NOMO-1 treated with dmso at 0.1 percent for 144 hours (cell line): ENCODE measurements at regions not wholly inside any gene's neighbourhood (a gene's known extent, or its start where the extent isn't known, plus 50 kb on each side); places are given as distances from the start of the nearest gene placed in this dataset.

ENCODE experiments used
- DNase-seq: peaks from one replicate; lab custom pipeline; 2025; ENCODE audit not compliant: unreplicated experiment; lab: John Stamatoyannopoulos, UW

DNA sequence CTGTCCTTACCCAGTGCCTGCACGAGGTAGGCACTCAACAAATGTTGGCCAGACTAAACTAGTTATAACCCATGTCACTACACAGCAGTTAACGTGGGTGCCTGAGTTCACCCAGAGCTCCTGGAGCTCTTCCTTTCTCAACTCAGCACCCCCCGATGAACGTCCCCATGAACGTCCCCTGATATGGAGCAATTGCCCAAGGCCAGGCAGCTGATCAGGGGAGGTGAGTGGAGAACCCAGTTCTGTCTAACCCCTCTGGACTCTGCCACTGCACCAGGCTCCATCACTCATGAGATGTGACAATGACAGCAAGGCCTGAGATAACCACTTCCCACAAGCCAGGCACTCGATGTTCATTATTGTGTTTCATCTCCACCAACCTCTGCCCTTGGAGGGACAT lies 199.0 kb downstream of the BCL11B start:
- no peak for DNase-seq

DNA sequence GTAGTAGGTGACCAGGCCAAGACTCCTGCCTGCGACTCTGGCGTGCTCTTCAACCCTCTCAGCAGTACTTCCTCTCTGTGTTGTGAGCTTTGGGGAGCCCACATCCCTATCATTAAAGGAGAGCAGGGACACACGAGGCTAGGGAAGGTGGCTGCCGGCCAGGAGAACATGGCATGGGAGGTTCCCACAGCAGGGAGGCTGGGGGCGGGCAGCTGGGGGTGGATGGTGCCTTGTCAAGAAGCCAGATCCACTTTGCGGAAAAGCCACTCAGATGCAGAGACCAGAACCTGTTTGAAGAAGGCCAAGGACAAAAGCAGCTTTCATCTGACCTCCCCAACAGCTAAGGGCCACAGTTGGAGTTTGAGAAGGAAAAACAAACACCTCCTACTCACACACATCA lies 198.6 kb downstream of the BCL11B start:
- no peak for DNase-seq

- DNase-seq = peak; percentile 80
Measured at GRCh38 chr14:99075061-99075460, 196.9 kb downstream of the BCL11B start.

- DNase-seq = peak; percentile 65
Measured at GRCh38 chr14:99075771-99076375, 196.1 kb downstream of the BCL11B start.

- DNase-seq = peak; percentile 70
Measured at GRCh38 chr14:99077076-99077843, 194.7 kb downstream of the BCL11B start.

DNA sequence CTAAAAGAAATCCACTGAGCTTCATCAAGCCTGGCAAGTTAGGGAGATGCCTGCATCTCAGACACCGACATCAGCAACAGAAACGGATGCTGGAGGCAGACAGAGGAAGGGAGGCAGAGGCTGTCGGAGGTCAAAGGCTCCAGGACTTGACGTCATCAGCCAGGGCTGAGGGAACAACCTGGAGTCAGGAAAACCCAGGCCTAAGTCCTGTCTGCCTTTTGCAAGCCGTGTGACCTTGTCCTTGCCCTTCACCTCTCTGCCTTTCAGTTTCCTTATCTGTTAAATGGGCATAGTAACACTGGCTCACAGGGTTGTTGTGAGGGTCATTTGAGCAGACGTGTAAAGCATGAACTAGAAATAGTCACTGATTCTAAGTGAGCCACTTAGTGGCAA lies 194.2 kb downstream of the BCL11B start:
- no peak for DNase-seq

DNA sequence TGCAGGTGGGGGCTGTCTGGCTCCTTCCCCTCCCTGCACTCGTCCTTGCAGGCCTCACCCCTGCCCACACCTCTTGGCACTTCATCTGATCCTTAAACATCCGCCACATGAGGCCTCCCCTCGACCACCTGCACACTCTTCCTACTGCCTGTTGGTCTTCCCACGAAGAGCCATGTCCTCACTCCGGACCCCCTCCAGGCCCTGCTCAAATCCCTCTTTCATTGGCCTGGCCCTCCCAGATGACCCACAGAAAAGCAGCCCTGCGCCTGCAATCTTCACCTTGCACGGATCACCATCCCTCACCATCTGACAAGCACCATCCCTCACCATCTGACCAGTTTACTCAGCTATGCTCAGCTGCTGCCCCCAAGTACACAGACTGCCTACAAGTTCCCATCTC lies 193.6 kb downstream of the BCL11B start:
- DNase-seq = no peak

DNA sequence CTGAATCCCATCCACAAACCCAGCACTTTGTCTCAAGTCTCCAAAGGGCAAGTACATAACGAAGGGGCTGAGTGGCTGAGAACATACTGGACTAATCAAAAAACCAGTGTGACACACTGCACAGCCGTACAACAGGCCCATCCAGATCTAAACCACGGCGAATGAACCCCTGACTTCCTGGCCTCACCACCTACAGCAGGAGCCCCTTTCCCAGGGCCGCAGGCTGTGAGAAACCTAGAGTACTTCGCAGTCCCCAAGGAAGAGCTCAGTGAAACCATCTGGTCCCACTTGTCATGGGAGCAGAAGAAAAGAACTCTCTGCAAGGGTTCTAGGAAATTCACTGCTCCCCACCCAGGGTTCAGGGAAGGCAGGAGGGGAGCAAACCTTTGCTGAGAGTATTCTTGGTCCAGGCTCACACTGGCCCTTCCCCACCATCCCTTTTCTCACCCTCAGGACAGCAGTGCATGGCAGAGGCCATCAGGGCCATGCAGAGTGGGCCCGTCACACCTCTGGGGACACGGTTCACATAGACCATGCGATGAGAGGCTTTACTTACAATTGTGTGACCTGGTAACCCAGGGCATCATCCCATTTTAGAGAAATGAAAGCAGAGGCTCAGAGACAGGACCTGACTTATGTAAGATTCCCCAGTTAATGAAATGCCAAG lies 192.8 kb downstream of the BCL11B start:
- no peak for DNase-seq

DNA sequence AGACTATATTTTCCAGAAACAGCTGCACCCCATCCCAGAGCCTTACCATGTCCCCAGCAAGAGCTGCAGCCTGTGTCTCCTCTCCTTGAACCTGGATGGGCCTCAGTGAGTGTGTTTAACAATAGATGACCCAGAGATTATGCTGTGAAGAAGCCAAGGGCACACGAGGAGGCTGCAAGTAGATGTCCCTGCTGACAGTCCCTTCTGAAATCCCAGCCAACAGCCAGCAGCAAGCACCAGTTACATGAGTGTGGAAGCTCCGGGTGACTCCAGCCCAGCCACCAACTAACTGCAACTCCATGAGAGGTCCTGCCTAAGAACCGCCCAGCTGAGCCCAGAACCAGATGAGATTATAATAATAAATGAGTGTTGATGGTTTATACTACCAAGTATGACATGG lies 191.7 kb downstream of the BCL11B start:
- no peak for DNase-seq

- DNase-seq = no peak
Measured at GRCh38 chr14:99081156-99081765, 190.7 kb downstream of the BCL11B start.

DNA sequence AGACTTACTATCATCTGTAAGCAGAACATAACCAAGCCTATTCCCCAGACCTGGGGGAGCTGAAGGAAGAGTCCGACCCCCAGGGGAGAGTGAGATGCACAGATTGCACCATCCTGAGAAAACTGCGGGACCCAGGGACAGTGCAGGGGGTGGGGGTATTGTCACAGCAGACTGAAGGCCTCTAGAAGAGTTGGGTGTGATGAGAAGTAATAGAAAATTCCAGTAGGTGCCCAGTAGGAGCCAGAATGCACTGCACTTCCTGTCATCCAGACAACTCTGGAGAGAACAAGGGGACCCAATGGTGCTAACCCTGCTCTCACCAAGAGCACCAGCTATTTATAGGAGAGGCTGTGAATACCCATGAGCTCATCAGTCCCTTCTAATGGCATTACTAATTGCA lies 190.1 kb downstream of the BCL11B start:
- DNase-seq = no peak

DNA sequence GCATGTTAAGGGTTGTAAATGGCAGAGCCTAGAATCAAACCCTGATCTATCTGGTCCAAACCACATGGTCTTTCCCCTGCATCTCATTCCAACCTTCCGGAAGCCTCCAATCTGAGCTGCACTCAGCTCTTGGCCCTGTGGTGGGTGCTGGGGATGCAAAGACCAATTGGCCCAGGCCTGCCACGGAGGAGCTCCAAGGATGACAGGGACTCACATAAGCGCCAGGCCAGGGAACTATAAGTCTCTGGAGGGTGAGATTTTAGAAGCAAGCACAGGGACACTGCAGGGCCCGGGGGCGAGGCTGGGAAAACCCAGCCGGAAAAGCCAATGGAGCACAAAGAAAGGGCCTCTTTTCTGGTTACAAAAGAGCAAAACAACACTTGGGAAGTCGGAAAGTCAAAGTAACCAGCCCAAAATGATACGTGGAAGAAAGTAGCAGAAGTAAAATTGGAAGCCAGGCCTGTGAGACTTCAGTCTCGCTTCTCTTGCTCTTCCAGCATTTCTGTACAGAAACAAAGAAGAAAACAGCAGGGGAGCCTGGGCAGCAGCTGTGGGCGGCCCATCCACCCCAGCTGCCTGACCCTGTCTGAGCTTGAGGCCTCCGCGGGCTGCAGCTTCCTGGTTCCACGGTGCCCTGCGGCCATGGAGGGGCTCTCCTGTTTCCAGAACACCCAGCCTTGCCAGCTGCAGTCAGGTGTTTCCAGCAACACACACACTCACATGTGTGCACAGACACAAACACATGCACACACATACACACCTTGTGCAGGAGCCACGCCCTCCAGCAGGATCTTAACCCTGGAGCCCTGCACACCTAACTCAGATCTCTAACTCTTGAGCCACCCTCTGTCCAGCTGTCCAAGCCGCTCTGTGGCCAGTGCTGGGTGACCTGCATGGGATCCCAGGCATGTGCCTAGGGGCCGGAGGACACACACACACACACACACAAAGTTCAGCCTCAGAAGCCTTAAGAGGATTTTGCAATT lies 178.2 kb downstream of the BCL11B start:
- DNase-seq = no peak

GRCh38 chr14:99094901-99095300 lies 177.1 kb downstream of the BCL11B start:
- no peak for DNase-seq

DNA sequence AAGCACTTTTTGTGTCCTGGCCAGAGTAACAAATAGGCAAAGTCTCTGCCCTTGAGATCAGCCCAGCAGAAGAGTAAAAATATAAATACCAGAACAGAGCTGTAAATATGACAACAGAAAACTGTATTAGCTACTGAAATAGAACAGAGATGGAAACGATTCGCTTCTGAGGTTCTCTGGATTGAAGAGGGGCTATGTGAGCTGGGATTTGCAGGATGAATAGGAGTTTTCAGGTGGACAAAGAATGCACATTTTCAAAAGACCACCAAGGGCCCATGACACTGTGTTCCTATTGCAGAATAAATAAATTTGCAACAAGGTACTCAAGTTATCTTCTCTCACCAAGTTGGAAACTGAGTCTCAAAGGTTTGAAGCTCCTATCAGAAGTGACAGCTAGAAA lies 176.6 kb downstream of the BCL11B start:
- no peak for DNase-seq

DNA sequence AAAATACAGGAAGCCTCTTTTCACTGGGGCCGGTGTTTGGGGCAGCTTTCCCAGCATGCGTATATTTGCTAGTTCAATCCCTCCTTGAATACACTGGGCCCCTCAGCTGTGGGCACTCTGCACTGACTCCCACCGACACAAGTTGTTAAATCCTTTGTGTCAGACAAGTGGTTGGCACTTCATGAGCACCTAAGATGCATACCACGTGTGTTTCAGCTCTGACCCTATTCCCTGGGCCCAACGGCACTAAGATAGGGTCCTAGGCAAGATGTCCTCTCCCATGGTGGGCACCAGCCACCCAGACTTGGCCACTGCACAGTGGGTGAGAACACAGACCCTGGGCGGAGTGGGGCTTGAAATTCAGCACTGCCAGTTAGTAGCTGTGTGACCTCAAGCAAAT lies 173.8 kb downstream of the BCL11B start:
- DNase-seq = no peak

DNA sequence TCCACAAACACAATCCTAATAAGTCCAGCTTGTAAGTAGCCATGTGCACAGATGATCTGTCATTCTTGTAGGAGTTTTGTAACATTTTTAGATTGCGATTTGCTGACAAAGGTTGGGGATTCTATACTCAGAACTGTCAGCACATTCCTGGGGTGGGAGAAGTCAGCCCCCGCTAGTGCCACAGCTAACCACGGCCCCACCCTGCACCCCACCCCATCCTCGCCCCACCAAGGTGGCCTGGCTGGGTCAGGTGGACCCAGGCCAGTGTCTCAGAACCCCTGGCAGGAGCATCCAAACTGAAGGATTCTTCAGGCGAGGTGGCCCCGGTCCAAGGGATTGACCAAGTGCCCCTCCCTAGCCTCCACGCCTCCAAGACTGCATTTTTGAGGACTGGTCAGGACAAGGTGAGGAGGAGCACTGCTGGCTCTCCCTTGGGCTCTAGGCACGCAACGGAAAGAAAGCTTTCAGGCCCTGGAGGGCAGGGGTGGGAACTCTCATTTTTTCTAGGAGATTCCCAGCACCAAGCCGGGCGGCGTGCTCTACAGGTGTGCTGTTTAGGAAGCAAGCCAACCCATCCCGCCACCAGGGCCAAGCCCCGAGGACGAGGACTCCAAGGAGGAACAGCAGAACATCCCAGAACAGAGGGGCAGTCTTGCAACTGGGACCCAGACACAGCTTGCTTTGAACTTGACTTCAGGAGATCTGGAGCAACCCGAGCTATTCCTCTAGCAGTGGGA lies 172.8 kb downstream of the BCL11B start:
- no peak for DNase-seq

DNA sequence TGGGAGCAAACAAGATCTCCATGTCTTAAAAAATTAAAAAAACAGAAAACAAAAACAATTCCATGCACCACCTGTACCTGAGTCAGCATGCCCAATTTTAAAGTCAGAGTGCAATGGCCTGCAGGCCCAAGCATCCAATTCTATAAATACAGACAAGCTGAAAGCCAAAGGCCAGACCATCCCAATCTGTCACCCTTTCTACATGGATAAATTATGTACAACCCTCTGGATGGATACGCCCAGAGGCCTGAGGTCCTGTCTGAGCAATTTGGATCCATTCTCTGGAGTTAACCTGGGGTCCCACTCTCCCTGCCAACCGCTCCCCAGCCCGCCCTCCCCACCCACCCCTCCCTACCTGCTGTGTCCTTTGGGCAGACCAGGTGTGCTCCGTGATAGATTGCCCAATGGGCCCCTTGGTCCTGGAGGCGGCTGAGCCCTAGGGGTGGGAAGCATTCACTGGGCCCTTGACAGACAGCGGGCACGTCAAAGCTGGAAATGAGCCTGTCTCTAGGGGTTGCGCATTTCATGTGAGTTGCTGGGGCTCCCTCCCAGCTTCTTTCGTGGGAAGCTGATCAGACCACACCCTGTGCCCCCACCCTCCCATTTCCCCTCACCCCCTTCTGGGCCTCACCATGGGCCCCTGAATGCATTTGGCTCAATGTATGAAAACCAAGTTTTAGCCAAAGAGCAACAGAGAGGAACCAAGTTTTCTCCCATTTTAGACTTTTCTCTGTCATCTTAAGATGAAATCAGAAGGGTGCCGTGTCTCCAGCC lies 171.3 kb downstream of the BCL11B start:
- no peak for DNase-seq

- no peak for DNase-seq
Measured at GRCh38 chr14:99101855-99102461, 170.0 kb downstream of the BCL11B start.

DNA sequence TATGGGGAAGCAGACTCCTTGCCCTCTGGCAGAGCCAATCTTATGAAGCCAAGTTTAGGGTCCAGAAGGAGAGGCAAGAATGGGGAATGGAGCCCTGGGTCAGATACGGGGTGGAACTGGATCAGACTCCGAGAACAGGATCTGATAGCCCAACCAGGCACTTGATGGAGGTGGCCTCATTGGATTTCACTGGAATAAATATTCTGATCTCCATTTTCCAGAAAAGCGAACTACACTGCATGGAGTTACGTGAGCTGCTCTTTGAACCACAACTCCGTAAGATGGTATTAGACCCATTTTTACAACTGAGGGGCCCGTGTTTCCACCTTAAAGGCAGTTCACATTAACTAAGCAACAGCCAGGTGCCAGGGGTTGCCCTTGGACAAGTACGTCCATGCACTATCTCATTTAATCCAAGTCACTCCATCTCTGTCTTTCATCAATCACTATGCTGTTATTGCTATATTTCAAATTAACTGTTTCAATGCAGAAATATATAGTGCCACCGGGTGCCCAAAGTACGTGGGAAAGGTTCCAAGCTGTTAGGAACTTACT lies 155.2 kb downstream of the BCL11B start:
- no peak for DNase-seq
